Liver (tissue), 8 donors: ENCODE measurements at regions not wholly inside any gene's neighbourhood (a gene's known extent, or its start where the extent isn't known, plus 50 kb on each side); places are given as distances from the start of the nearest gene placed in this dataset.

Source experiments
- DNase-seq: peaks from one replicate; pipeline ENCODE4 v3.0.0-alpha.2; 2017; ENCODE audit warnings: low spot score
- H3K27ac ChIP-seq, 2 donors: one replicate each; pipeline ENCODE4 v1.7.0; 2013; ENCODE audit warnings: inconsistent platforms in 2 of 2, low read length in 2 of 2, control low read depth in 1 of 2, low read depth in 1 of 2, mild to moderate bottlenecking in 1 of 2
- H3K27me3 ChIP-seq, 4 donors: one replicate each; pipeline versions ENCODE4 v1.6.1 to v1.7.0; 2013; ENCODE audit warnings: low read length in 3 of 4, inconsistent platforms in 1 of 4, mild to moderate bottlenecking in 1 of 4, moderate library complexity in 1 of 4; ENCODE audit not compliant: control insufficient read depth in 4 of 4, insufficient read depth in 4 of 4
- H3K36me3 ChIP-seq, 4 donors: one replicate each; pipeline versions ENCODE4 v1.6.1 to v1.7.0; 2013; ENCODE audit warnings: low read length in 3 of 4, mild to moderate bottlenecking in 3 of 4, low read depth in 1 of 4, moderate library complexity in 1 of 4; ENCODE audit not compliant: control insufficient read depth in 4 of 4, insufficient read depth in 3 of 4
- H3K4me1 ChIP-seq, 4 donors: one replicate each; pipeline versions ENCODE4 v1.6.1 to v1.7.0; 2013; ENCODE audit warnings: low read length in 3 of 4, mild to moderate bottlenecking in 3 of 4, moderate library complexity in 1 of 4; ENCODE audit not compliant: control insufficient read depth in 4 of 4, insufficient read depth in 4 of 4
- H3K4me3 ChIP-seq, 3 donors: one replicate each; pipeline versions ENCODE4 v1.6.1 to v1.7.0; 2013; ENCODE audit warnings: low read length in 3 of 3, control low read depth in 1 of 3, low read depth in 1 of 3, mild to moderate bottlenecking in 1 of 3
- H3K9ac ChIP-seq, 2 donors: one replicate each; pipeline ENCODE4 v1.7.0; 2013; ENCODE audit warnings: low read length in 2 of 2, mild to moderate bottlenecking in 2 of 2, moderate library complexity in 2 of 2, control low read depth in 1 of 2, low read depth in 1 of 2
- H3K9me3 ChIP-seq, 4 donors: one replicate each; pipeline versions ENCODE4 v1.6.1 to v1.7.0; 2013; ENCODE audit warnings: low read length in 3 of 4; ENCODE audit not compliant: control insufficient read depth in 4 of 4
- FOXA1 ChIP-seq: IDR thresholded peaks from 2 replicates; pipeline ENCODE4 v1.6.1; 2016; ENCODE audit warnings: antibody characterized with exemption
- GABPA ChIP-seq, 2 donors: IDR thresholded peaks in 1 of 2; conservative IDR thresholded peaks in 1 of 2; 2 replicates each; pipeline ENCODE4 v1.6.1; 2016; ENCODE audit warnings: antibody characterized with exemption in 2 of 2, mild to moderate bottlenecking in 1 of 2, moderate library complexity in 1 of 2
- HNF4A ChIP-seq, 2 donors: conservative IDR thresholded peaks; 2 replicates each; pipeline ENCODE4 v1.6.1; 2016; ENCODE audit warnings: antibody characterized with exemption in 2 of 2, mild to moderate bottlenecking in 2 of 2
- HNF4G ChIP-seq: IDR thresholded peaks from 2 replicates; pipeline ENCODE4 v1.6.1; 2016; ENCODE audit warnings: antibody characterized with exemption
- JUND ChIP-seq, 2 donors: IDR thresholded peaks; 2 replicates each; pipeline ENCODE4 v1.6.1; 2016; ENCODE audit warnings: antibody characterized with exemption in 2 of 2
- RAD21 ChIP-seq, 2 donors: IDR thresholded peaks; 2 replicates each; pipeline ENCODE4 v1.6.1; 2016; ENCODE audit warnings: antibody characterized with exemption in 2 of 2, mild to moderate bottlenecking in 2 of 2
- RXRA ChIP-seq, 2 donors: IDR thresholded peaks; 2 replicates each; pipeline ENCODE4 v1.6.1; 2017 to 2018; ENCODE audit warnings: antibody characterized with exemption in 2 of 2, mild to moderate bottlenecking in 1 of 2
- SP1 ChIP-seq: IDR thresholded peaks from 2 replicates; pipeline ENCODE4 v1.6.1; 2018; ENCODE audit warnings: antibody characterized with exemption, mild to moderate bottlenecking
- TAF1 ChIP-seq: conservative IDR thresholded peaks from 2 replicates; pipeline ENCODE4 v1.6.1; 2016; ENCODE audit warnings: antibody characterized with exemption, mild to moderate bottlenecking
- YY1 ChIP-seq: IDR thresholded peaks from 2 replicates; pipeline ENCODE4 v1.6.1; 2016; ENCODE audit warnings: antibody characterized with exemption, mild to moderate bottlenecking
- WGBS: extraction: QIAGEN DNeasy Blood & Tissue Kit; methylation state at CpG from one replicate; pipeline ENCODE4 v1.1.7; 2013; 5-methylcytosine and 5-hydroxymethylcytosine counted together
- TF ChIP-seq, protein P1 (sequence below): IDR thresholded peaks from 2 replicates; pipeline ENCODE4 v1.6.1; 2016; ENCODE audit warnings: antibody characterized with exemption, mild to moderate bottlenecking
- TF ChIP-seq, protein P2 (sequence below): IDR thresholded peaks from 2 replicates; pipeline ENCODE4 v1.6.1; 2016; ENCODE audit warnings: antibody characterized with exemption
- TF ChIP-seq, protein P3 (sequence below): IDR thresholded peaks from 2 replicates; pipeline ENCODE4 v1.6.1; 2016; ENCODE audit warnings: antibody characterized with exemption
- TF ChIP-seq, protein P4 (sequence below): fragments of 150-350 bp; IDR thresholded peaks from 2 replicates; pipeline ENCODE4 v1.5.1; 2017; ENCODE audit warnings: improper control_type of control experiment, low read depth, low read length; ENCODE audit not compliant: missing input control
- donor health status: healthy.
- donor health status: healthy.
- donor health status: healthy.
- donor health status: healthy.
- donor health status: healthy.

DNA sequence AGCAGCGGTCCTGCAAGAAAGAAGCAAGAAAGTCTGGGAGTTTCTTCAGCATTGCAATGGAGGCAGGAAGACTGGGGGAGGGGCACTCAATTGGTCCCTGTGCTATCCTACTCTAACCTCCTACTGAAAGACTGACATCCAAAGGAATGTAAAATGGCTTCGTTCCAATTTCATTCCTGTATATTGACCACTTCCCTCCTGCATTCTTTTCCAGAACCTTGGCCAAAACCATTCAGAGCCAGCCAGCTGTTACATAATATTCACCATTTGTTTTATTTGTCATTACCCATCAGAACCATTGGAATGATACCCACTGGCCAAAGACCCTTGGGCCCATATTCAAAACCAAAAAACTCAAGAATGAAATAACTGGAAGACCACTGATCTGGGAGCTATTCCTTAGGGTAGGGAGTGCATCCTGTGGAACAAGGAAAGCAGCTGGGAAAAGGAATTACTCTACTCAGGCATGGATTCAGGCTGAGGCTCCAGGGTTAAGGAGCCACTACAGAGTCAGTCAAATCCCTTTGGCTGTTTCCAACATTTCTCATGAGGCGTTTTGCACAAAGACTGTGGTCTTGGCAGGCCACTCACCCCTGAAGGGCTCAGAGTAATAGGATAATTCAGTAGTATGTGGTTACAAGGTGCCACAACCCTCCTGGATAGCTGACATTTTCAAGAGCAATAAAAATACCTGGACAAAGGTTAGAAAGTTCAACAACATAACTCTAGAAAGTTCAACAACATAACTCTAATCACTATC, 148.7 kb upstream of the SLC1A3 start:
- H3K27me3 ChIP-seq, result no peaks in the 10 kb centered on the region

DNA sequence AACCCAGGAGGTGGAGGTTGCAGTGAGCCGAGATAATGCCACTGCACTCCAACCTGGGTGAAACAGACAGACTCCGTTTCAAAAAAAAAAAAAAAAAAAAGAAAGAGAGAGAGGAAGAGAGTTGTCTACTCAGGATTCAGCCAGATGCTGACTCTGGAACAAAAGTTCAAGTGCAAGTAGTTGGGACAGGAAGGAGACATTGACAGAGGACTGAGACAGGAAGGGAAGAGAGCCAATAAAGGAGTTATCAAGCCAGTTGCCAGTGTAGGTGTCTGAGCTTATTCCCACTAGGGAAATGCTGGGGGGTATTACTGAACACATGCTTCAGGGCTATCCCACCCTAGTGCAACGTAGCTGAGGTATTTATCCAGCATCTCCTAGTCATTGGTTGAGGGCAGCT, 147.7 kb upstream of the SLC1A3 start:
- Histone ChIP-seq H3K4me3 (no peak overlapping the region), H3K4me1 (no peaks in the 10 kb centered on the region), H3K27ac (no peak overlapping the region), H3K27me3 (no peaks in the 10 kb centered on the region), H3K9ac (no peak overlapping the region), H3K9me3 (no peaks in the 10 kb centered on the region), H3K36me3 (no peaks in the 10 kb centered on the region)
- 67% methylated on average over 3 of the region's 3 CpGs for WGBS
- DNase-seq, result no peak
- no peak for TF ChIP-seq HNF4A (conservative IDR thresholded peaks at IDR 0.05)

More for the DNA sequence above, 148.7 kb upstream of the SLC1A3 start:
- DNase-seq, result no peak
- Histone ChIP-seq H3K9me3 (no peaks in the 10 kb centered on the region), H3K4me3 (no peak overlapping the region), H3K4me1 (no peaks in the 10 kb centered on the region), H3K9ac (no peak overlapping the region), H3K27ac (no peak overlapping the region), H3K36me3 (no peaks in the 10 kb centered on the region)
- TF ChIP-seq SP1 (no peak), TAF1 (no peak), GABPA (IDR thresholded peaks at IDR 0.05 in 1 of 2, conservative IDR thresholded peaks at IDR 0.05 in 1 of 2) (no peak), HNF4G (no peak), RXRA (IDR thresholded peaks at IDR 0.05) (no peak), YY1 (no peak), JUND (IDR thresholded peaks at IDR 0.05) (no peak), RAD21 (IDR thresholded peaks at IDR 0.05) (no peak), FOXA1 (no peak)
- TF ChIP-seq, protein P1, sequence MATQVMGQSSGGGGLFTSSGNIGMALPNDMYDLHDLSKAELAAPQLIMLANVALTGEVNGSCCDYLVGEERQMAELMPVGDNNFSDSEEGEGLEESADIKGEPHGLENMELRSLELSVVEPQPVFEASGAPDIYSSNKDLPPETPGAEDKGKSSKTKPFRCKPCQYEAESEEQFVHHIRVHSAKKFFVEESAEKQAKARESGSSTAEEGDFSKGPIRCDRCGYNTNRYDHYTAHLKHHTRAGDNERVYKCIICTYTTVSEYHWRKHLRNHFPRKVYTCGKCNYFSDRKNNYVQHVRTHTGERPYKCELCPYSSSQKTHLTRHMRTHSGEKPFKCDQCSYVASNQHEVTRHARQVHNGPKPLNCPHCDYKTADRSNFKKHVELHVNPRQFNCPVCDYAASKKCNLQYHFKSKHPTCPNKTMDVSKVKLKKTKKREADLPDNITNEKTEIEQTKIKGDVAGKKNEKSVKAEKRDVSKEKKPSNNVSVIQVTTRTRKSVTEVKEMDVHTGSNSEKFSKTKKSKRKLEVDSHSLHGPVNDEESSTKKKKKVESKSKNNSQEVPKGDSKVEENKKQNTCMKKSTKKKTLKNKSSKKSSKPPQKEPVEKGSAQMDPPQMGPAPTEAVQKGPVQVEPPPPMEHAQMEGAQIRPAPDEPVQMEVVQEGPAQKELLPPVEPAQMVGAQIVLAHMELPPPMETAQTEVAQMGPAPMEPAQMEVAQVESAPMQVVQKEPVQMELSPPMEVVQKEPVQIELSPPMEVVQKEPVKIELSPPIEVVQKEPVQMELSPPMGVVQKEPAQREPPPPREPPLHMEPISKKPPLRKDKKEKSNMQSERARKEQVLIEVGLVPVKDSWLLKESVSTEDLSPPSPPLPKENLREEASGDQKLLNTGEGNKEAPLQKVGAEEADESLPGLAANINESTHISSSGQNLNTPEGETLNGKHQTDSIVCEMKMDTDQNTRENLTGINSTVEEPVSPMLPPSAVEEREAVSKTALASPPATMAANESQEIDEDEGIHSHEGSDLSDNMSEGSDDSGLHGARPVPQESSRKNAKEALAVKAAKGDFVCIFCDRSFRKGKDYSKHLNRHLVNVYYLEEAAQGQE, result no peak
- TF ChIP-seq, protein P2, sequence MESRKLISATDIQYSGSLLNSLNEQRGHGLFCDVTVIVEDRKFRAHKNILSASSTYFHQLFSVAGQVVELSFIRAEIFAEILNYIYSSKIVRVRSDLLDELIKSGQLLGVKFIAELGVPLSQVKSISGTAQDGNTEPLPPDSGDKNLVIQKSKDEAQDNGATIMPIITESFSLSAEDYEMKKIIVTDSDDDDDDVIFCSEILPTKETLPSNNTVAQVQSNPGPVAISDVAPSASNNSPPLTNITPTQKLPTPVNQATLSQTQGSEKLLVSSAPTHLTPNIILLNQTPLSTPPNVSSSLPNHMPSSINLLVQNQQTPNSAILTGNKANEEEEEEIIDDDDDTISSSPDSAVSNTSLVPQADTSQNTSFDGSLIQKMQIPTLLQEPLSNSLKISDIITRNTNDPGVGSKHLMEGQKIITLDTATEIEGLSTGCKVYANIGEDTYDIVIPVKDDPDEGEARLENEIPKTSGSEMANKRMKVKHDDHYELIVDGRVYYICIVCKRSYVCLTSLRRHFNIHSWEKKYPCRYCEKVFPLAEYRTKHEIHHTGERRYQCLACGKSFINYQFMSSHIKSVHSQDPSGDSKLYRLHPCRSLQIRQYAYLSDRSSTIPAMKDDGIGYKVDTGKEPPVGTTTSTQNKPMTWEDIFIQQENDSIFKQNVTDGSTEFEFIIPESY, result no peak
- TF ChIP-seq, protein P3, sequence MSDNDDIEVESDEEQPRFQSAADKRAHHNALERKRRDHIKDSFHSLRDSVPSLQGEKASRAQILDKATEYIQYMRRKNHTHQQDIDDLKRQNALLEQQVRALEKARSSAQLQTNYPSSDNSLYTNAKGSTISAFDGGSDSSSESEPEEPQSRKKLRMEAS, result no peak
- TF ChIP-seq, protein P4, sequence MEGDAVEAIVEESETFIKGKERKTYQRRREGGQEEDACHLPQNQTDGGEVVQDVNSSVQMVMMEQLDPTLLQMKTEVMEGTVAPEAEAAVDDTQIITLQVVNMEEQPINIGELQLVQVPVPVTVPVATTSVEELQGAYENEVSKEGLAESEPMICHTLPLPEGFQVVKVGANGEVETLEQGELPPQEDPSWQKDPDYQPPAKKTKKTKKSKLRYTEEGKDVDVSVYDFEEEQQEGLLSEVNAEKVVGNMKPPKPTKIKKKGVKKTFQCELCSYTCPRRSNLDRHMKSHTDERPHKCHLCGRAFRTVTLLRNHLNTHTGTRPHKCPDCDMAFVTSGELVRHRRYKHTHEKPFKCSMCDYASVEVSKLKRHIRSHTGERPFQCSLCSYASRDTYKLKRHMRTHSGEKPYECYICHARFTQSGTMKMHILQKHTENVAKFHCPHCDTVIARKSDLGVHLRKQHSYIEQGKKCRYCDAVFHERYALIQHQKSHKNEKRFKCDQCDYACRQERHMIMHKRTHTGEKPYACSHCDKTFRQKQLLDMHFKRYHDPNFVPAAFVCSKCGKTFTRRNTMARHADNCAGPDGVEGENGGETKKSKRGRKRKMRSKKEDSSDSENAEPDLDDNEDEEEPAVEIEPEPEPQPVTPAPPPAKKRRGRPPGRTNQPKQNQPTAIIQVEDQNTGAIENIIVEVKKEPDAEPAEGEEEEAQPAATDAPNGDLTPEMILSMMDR, result no peak
- WGBS, result 83% methylated on average over 3 of the region's 3 CpGs
